ENCODE measurements at regions not wholly inside any gene's neighbourhood (a gene's known extent, or its start where the extent isn't known, plus 50 kb on each side); places are given as distances from the start of the nearest gene placed in this dataset.

GRCh38 chr12:107320033-107320928 is 226.9 kb upstream of the CRY1 start:
- no peak for DNase-seq (ENCODE audit: low spot score)

GRCh38 chr12:107320929-107321631 is 227.7 kb upstream of the CRY1 start:
- no peak for DNase-seq (ENCODE audit: low spot score)

- DNase-seq (ENCODE audit: low spot score) = no peak
Observed at GRCh38 chr12:107322063-107322462, 228.7 kb upstream of the CRY1 start.

GRCh38 chr12:107325075-107325608 is 231.8 kb upstream of the CRY1 start:
- no peak for DNase-seq (ENCODE audit: low spot score)

- no peak for DNase-seq (ENCODE audit: low spot score)
Observed at GRCh38 chr12:107326237-107326636, 232.9 kb upstream of the CRY1 start.

GRCh38 chr12:107327651-107328182 is 234.4 kb upstream of the CRY1 start:
- DNase-seq (ENCODE audit: low spot score) = no peak

GRCh38 chr12:107328442-107329133 is 235.2 kb upstream of the CRY1 start:
- DNase-seq (ENCODE audit: low spot score) = no peak

- no peak for DNase-seq (ENCODE audit: low spot score)
Observed at GRCh38 chr12:107329569-107330324, 236.4 kb upstream of the CRY1 start.

GRCh38 chr12:107330831-107331431 is 237.6 kb upstream of the CRY1 start:
- DNase-seq (ENCODE audit: low spot score) = no peak

GRCh38 chr12:107331471-107331870 is 238.1 kb upstream of the CRY1 start:
- DNase-seq (ENCODE audit: low spot score) = no peak

GRCh38 chr12:107331912-107332311 is 238.6 kb upstream of the CRY1 start:
- no peak for DNase-seq (ENCODE audit: low spot score)

- DNase-seq (ENCODE audit: low spot score) = no peak
Observed at GRCh38 chr12:107332743-107333142, 239.4 kb upstream of the CRY1 start.

- DNase-seq (ENCODE audit: low spot score) = no peak
Observed at GRCh38 chr12:107335802-107336570, 242.6 kb upstream of the CRY1 start.

GRCh38 chr12:107336695-107337094 is 243.3 kb upstream of the CRY1 start:
- no peak for DNase-seq (ENCODE audit: low spot score)

GRCh38 chr12:107337346-107338095 is 244.2 kb upstream of the CRY1 start:
- no peak for DNase-seq (ENCODE audit: low spot score)

- DNase-seq (ENCODE audit: low spot score) = no peak
Observed at GRCh38 chr12:107339487-107339886, 246.1 kb upstream of the CRY1 start.

- no peak for DNase-seq (ENCODE audit: low spot score)
Observed at GRCh38 chr12:107339932-107340331, 246.6 kb upstream of the CRY1 start.

GRCh38 chr12:107340898-107341297 is 247.5 kb upstream of the CRY1 start:
- DNase-seq (ENCODE audit: low spot score) = no peak
